NOMO-1 treated with DMSO at 0.1 percent for 48 hours (cell line): ENCODE measurements at regions not wholly inside any gene's neighbourhood (a gene's known extent, or its start where the extent isn't known, plus 50 kb on each side); places are given as distances from the start of the nearest gene placed in this dataset.
"Not testable (repeated sequence)": the region's sequence is repeated elsewhere in the genome, so short reads cannot be mapped to it uniquely, and the experiment has no call there.

Source experiments
- DNase-seq: peaks from one replicate; lab custom pipeline; 2025; ENCODE audit not compliant: unreplicated experiment; lab: John Stamatoyannopoulos, UW

DNA sequence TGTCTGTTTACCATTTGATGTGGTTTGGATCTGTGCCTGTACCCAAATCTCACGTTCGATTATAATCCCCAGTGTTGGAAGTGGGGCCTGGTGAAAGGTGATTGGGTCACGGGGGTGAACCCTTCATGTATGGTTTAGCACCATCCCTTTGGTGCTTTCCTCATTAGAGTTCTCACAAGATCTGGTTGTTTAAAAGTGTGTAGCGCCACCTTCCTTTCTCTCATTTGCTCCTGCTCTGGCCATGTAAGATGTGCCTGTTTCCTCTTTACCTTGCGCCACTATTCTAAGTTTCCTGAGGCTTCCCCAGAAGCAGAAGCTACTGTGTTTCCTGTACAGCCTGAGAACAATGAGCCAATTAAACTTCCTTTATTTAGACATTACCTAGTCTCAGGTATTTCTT lies 610.7 kb upstream of the ADGRL3 start:
- DNase-seq = no peak

- no peak for DNase-seq
Observed at GRCh38 chr4:60590116-60590515, 610.0 kb upstream of the ADGRL3 start.

- DNase-seq = no peak
Observed at GRCh38 chr4:60605646-60606354, 594.3 kb upstream of the ADGRL3 start.

- no peak for DNase-seq
Observed at GRCh38 chr4:60611762-60612496, 588.2 kb upstream of the ADGRL3 start.

- DNase-seq = no peak
Observed at GRCh38 chr4:60617731-60618130, 582.4 kb upstream of the ADGRL3 start.

- no peak for DNase-seq
Observed at GRCh38 chr4:60619531-60620305, 580.4 kb upstream of the ADGRL3 start.

- DNase-seq = no peak
Observed at GRCh38 chr4:60637976-60638375, 562.1 kb upstream of the ADGRL3 start.

- no peak for DNase-seq
Observed at GRCh38 chr4:60648774-60649173, 551.4 kb upstream of the ADGRL3 start.

- DNase-seq = no peak
Observed at GRCh38 chr4:60652933-60653332, 547.2 kb upstream of the ADGRL3 start.

- no peak for DNase-seq
Observed at GRCh38 chr4:60655356-60655755, 544.8 kb upstream of the ADGRL3 start.

DNA sequence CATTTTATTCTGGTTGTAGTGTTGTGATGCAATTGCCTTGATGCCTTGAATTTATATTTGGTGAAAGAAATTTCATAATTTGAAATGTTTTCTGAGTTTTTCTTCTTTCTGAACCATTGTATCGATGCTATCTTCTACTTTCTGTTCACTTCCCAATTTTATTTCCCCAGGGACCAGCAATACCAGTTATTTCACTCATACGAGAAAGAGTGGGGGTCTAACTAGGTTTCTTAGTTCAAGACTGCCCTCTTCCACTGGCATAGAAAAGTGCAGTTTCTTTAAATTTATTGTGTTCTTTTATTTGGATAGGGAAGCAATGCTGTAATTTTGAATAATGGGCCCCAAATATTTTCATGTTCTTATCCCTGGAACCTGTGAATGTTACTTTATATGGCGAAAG lies 544.0 kb upstream of the ADGRL3 start:
- no peak for DNase-seq

GRCh38 chr4:60657041-60657440 lies 543.1 kb upstream of the ADGRL3 start:
- DNase-seq = no peak

- DNase-seq = peak; percentile 44
Observed at GRCh38 chr4:60657807-60658206, 542.3 kb upstream of the ADGRL3 start.

DNA sequence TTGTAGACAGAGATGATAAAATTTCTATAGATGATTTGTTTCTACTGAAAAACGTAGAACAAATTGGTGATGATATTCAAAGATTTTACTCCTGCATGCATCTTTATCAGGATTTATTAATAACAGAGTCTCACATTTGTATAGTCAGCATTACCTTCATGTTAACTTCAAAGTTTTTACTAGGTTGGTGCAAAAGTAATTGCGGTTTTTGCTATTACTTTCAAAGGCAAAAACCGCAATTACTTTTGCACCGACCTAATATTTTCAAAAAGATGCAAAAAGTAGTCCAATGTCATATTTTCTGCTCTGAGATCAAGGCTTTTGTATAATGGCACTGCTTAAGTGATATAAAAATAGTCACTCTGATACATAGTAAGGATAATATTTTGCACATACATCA lies 536.4 kb upstream of the ADGRL3 start:
- no peak for DNase-seq

DNA sequence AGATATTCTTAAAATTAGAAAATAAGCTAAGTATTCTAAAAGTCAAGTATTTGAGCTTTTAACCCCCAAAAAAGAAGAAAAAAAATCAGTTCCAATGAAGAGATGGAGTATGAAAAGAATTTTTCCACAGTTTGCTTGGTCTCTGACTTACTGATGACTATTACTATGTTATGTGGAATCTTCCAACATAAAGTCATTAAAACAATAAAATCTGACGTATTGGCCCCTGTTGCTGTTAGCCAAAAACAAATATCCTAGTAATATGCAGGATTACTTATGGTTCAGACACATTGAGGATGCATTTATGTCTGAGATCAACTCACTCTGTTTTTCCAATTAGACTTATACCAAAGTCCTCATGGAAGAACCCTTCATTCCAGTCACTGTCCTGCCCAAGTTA lies 517.2 kb upstream of the ADGRL3 start:
- no peak for DNase-seq

GRCh38 chr4:60683357-60683756 lies 516.8 kb upstream of the ADGRL3 start:
- DNase-seq = no peak

DNA sequence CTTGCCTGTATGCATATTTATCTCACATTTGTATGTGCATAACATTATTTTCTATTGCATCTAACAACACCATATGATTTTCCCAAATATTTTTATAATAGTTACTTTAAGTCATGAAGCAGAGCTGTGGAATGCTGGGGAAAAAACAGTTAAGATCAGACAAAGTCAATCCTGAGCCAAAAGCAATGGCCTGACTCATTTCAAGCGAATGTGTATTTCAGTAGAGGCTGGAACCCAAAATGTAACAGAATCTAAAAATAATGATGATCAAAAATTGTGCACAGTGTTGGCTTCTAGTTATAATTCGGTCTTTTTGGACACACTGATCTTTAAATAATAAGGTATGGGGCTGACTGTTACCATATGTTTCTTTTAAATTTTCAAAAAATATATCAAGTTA lies 516.2 kb upstream of the ADGRL3 start:
- no peak for DNase-seq

DNA sequence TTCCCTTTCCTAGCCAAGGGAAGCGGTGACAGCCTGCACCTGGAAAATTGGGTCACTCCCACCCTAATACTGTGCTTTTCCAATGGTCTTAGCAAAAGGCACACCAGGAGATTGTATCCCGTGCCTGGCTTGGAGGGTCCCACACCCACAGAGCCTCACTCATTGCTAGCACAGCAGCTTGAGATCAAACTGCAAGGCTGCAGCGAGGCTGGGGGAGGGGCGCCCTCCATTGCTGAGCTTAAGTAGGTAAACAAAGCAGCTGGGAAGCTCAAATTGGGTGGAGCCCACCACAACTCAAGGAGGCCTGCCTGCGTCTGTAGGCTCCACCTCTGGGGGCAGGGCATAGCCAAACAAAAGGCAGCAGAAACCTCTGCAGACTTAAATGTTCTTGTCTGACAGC lies 504.1 kb upstream of the ADGRL3 start:
- DNase-seq = not testable (repeated sequence)

- no peak for DNase-seq
Observed at GRCh38 chr4:60709061-60709460, 491.1 kb upstream of the ADGRL3 start.

- DNase-seq = no peak
Observed at GRCh38 chr4:60718874-60719273, 481.3 kb upstream of the ADGRL3 start.

- no peak for DNase-seq
Observed at GRCh38 chr4:60721685-60722084, 478.4 kb upstream of the ADGRL3 start.

- DNase-seq = no peak
Observed at GRCh38 chr4:60723796-60724195, 476.3 kb upstream of the ADGRL3 start.
